Endothelial cell of umbilical vein (primary cell): ENCODE measurements at regions not wholly inside any gene's neighbourhood (a gene's known extent, or its start where the extent isn't known, plus 50 kb on each side); places are given as distances from the start of the nearest gene placed in this dataset.
"Not testable (repeated sequence)": the region's sequence is repeated elsewhere in the genome, so short reads cannot be mapped to it uniquely, and the experiment has no call there.

Experiments used
- BruUV-seq: library from RNA; stranded (reverse); fragments of 400-500 nt; replicated peaks from 2 replicates; lab custom pipeline; 2021; lab: Mats Ljungman, UMichigan
- CTCF ChIA-PET: fragments of 300-600, 350-600 bp; sonication (Branson Sonifier 250); formaldehyde crosslinking; loops from one replicate; lab custom pipeline; 2021; ENCODE audit warnings: antibody characterized with exemption, inconsistent platforms; lab: Charles Lee
- POLR2A ChIA-PET: fragments of 300-600, 350-600 bp; sonication (Branson Sonifier 250); formaldehyde crosslinking; loops from one replicate; lab custom pipeline; 2021; ENCODE audit warnings: antibody characterized with exemption, inconsistent platforms; lab: Charles Lee
- DNase-seq: peaks from one replicate; pipeline ENCODE4 v3.0.0-alpha.2; 2011; ENCODE audit warnings: low read depth, low spot score
- FAIRE-seq: peaks from 2 replicates; lab custom pipeline; 2011; peaks lifted over from hg19 to GRCh38; lab: Jason Lieb, UNC
- H2AFZ ChIP-seq: 2 replicates; pipeline ENCODE4 v1.6.0; 2012; ENCODE audit warnings: low read depth, low read length, control low read depth, inconsistent platforms
- H3K27ac ChIP-seq: 2 replicates; pipeline ENCODE4 v1.5.1; 2011; ENCODE audit warnings: low read depth, mild to moderate bottlenecking, control low read depth, low read length, moderate library complexity; ENCODE audit not compliant: insufficient read depth
- H3K27me3 ChIP-seq, 2 experiments: 2 replicates each; pipeline versions ENCODE4 v1.6.0 to v1.6.1; 2011; ENCODE audit warnings: low read length in 2 of 2, mixed read lengths in 1 of 2; ENCODE audit not compliant: control insufficient read depth in 2 of 2, insufficient read depth in 2 of 2
- H3K36me3 ChIP-seq, 2 experiments: 2 replicates in 1 of 2; 3 replicates in 1 of 2; pipeline ENCODE4 v1.5.1; 2011; ENCODE audit warnings: low read length in 2 of 2, mild to moderate bottlenecking in 1 of 2, moderate library complexity in 1 of 2; ENCODE audit not compliant: control insufficient read depth in 2 of 2, insufficient read depth in 2 of 2; ENCODE audit errors: extremely low read depth in 1 of 2
- H3K4me1 ChIP-seq: 3 replicates; pipeline ENCODE4 v1.5.1; 2011; ENCODE audit warnings: mild to moderate bottlenecking, low read length; ENCODE audit not compliant: control insufficient read depth, insufficient read depth; ENCODE audit errors: extremely low read depth
- H3K4me2 ChIP-seq: 2 replicates; pipeline ENCODE4 v1.6.1; 2011; ENCODE audit warnings: low read length, control low read depth, mixed read lengths; ENCODE audit not compliant: insufficient read depth
- H3K4me3 ChIP-seq, 3 experiments: fragments of 200-600 bp in 1 of 3; sonication (generic), shearing (Covaris generic) in 1 of 3; replicated peaks in 1 of 3; 2 replicates each; pipeline ENCODE4 v1.5.1; 2011 to 2016; ENCODE audit warnings: control low read depth in 3 of 3, low read length in 3 of 3, mild to moderate bottlenecking in 2 of 3, inconsistent platforms in 1 of 3, low read depth in 1 of 3, moderate library complexity in 1 of 3; ENCODE audit not compliant: insufficient read depth in 1 of 3
- H3K79me2 ChIP-seq: 2 replicates; pipeline ENCODE4 v1.6.0; 2012; ENCODE audit warnings: low read length, inconsistent platforms; ENCODE audit not compliant: control insufficient read depth, insufficient read depth
- H3K9ac ChIP-seq: replicated peaks from 2 replicates; pipeline ENCODE3; 2011; ENCODE audit warnings: low read length, control low read depth; ENCODE audit not compliant: insufficient read depth; ENCODE audit errors: extremely low read depth
- H3K9me1 ChIP-seq: replicated peaks from 3 replicates; pipeline ENCODE4 v1.6.0; 2011; ENCODE audit warnings: mild to moderate bottlenecking, low read length; ENCODE audit not compliant: control insufficient read depth, insufficient read depth; ENCODE audit errors: extremely low read depth
- H3K9me3 ChIP-seq: replicated peaks from 2 replicates; pipeline ENCODE4 v1.5.1; 2012; ENCODE audit warnings: low read length, inconsistent platforms; ENCODE audit not compliant: control insufficient read depth, insufficient read depth
- H4K20me1 ChIP-seq: replicated peaks from 2 replicates; pipeline ENCODE3; 2011; ENCODE audit warnings: mild to moderate bottlenecking, low read length; ENCODE audit not compliant: control insufficient read depth, insufficient read depth; ENCODE audit errors: extremely low read depth
- EZH2 ChIP-seq: IDR thresholded peaks from 2 replicates; pipeline ENCODE4 v1.6.1; 2012; ENCODE audit warnings: borderline replicate concordance, low read depth, mild to moderate bottlenecking, moderate library complexity, low read length, inconsistent platforms; ENCODE audit not compliant: severe bottlenecking
- FOS ChIP-seq: IDR thresholded peaks from 2 replicates; pipeline ENCODE4 v1.6.1; 2011; ENCODE audit warnings: mild to moderate bottlenecking, low read length, moderate library complexity, borderline replicate concordance; ENCODE audit not compliant: insufficient read depth
- GATA2 ChIP-seq: IDR thresholded peaks from 2 replicates; pipeline ENCODE4 v1.7.0; 2011; ENCODE audit warnings: low read depth, mild to moderate bottlenecking, moderate library complexity, mixed read lengths, low read length; ENCODE audit not compliant: insufficient read length, insufficient read depth
- JUN ChIP-seq: IDR thresholded peaks from 2 replicates; pipeline ENCODE4 v1.6.1; 2011; ENCODE audit warnings: borderline replicate concordance, low read depth; ENCODE audit not compliant: insufficient read length, insufficient read depth
- MYC ChIP-seq: IDR thresholded peaks from one replicate; pipeline ENCODE4 v1.6.1; 2011; ENCODE audit warnings: mild to moderate bottlenecking, low read depth, low read length
- POLR2A ChIP-seq: IDR thresholded peaks from 2 replicates; pipeline ENCODE4 v1.6.1; 2012; ENCODE audit warnings: low read depth, mild to moderate bottlenecking, control low read depth, low read length
- POLR2AphosphoS5 ChIP-seq: IDR thresholded peaks from 2 replicates; pipeline ENCODE4 v1.6.1; 2012; ENCODE audit warnings: low read depth, mild to moderate bottlenecking, control low read depth, low read length, moderate library complexity; ENCODE audit not compliant: insufficient read depth
- dilution Hi-C: fragments of 300-500 bp; cut with MboI; formaldehyde crosslinking; loops from one replicate; pipeline ENCODE4 v1.15.0; 2019; ENCODE audit warnings: low sequenced_read_pairs; ENCODE audit not compliant: extremely low pct_ligation_motif_present
- intact Hi-C: fragments of 100-400 bp; cut with micrococcal nuclease; formaldehyde crosslinking; loops from one replicate; pipeline ENCODE4 v1.10.0; 2022
- TF ChIP-seq, protein P1 (sequence below), 2 donors: IDR thresholded peaks; 1 replicate in 1 of 2; 2 replicates in 1 of 2; pipeline ENCODE4 v1.5.1; 2011; ENCODE audit warnings: low read length in 2 of 2, mild to moderate bottlenecking in 2 of 2, moderate library complexity in 2 of 2, control low read depth in 1 of 2, inconsistent platforms in 1 of 2, low read depth in 1 of 2; ENCODE audit not compliant: insufficient read depth in 1 of 2; ENCODE audit errors: extremely low read depth in 1 of 2
- TF ChIP-seq, protein P2 (sequence below): IDR thresholded peaks from 2 replicates; pipeline ENCODE4 v1.6.1; 2011; ENCODE audit not compliant: insufficient read depth, insufficient read length

- H3K27ac ChIP-seq: no peak overlapping the region
- FAIRE-seq (no peak), DNase-seq (no peak)
- POLR2A ChIA-PET: no interaction called here
- H3K27me3 ChIP-seq: no peaks in the 10 kb centered on the region
- H3K36me3 ChIP-seq: no peaks in the 10 kb centered on the region
- dilution Hi-C loops (no loop called here), intact Hi-C loops (no loop called here)
- no peak overlapping the region for H2AFZ ChIP-seq
- BruUV-seq: no TSS peak
- no peak overlapping the region for H3K4me3 ChIP-seq
- H3K79me2 ChIP-seq: no peaks in the 10 kb centered on the region
- TF ChIP-seq, protein P1, sequence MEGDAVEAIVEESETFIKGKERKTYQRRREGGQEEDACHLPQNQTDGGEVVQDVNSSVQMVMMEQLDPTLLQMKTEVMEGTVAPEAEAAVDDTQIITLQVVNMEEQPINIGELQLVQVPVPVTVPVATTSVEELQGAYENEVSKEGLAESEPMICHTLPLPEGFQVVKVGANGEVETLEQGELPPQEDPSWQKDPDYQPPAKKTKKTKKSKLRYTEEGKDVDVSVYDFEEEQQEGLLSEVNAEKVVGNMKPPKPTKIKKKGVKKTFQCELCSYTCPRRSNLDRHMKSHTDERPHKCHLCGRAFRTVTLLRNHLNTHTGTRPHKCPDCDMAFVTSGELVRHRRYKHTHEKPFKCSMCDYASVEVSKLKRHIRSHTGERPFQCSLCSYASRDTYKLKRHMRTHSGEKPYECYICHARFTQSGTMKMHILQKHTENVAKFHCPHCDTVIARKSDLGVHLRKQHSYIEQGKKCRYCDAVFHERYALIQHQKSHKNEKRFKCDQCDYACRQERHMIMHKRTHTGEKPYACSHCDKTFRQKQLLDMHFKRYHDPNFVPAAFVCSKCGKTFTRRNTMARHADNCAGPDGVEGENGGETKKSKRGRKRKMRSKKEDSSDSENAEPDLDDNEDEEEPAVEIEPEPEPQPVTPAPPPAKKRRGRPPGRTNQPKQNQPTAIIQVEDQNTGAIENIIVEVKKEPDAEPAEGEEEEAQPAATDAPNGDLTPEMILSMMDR (IDR thresholded peaks at IDR 0.05; ENCODE audit: extremely low read depth in 1 of 2, insufficient read depth in 1 of 2, low read depth in 1 of 2, low read length in 2 of 2): no peak
- TF ChIP-seq POLR2AphosphoS5: no peak
- TF ChIP-seq FOS: no peak
- TF ChIP-seq MYC: no peak
- TF ChIP-seq POLR2A: no peak
- TF ChIP-seq JUN: no peak
- TF ChIP-seq GATA2: no peak
- TF ChIP-seq EZH2: no peak
- TF ChIP-seq, protein P2, sequence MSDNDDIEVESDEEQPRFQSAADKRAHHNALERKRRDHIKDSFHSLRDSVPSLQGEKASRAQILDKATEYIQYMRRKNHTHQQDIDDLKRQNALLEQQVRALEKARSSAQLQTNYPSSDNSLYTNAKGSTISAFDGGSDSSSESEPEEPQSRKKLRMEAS: no peak
- H3K9me3 ChIP-seq: no peaks in the 10 kb centered on the region
- H3K4me1 ChIP-seq: no peaks in the 10 kb centered on the region
- H3K4me2 ChIP-seq: no peak overlapping the region
- no peaks in the 10 kb centered on the region for H4K20me1 ChIP-seq
- CTCF ChIA-PET: no interaction called here
- no peaks in the 10 kb centered on the region for H3K9me1 ChIP-seq
- no peak overlapping the region for H3K9ac ChIP-seq
Observed at GRCh38 chr4:130031858-130032257, 935.9 kb downstream of the C4orf33 start.

- dilution Hi-C loops, H3K9ac ChIP-seq, FAIRE-seq, H3K79me2 ChIP-seq, H3K4me3 ChIP-seq, POLR2A ChIA-PET, BruUV-seq, intact Hi-C loops, H3K27me3 ChIP-seq, H3K27ac ChIP-seq, CTCF ChIA-PET, H3K4me2 ChIP-seq, H3K36me3 ChIP-seq, H3K4me1 ChIP-seq, H3K9me3 ChIP-seq, H4K20me1 ChIP-seq, DNase-seq, H2AFZ ChIP-seq, H3K9me1 ChIP-seq: not testable (repeated sequence)
Observed at GRCh38 chr4:130033657-130034056, 937.7 kb downstream of the C4orf33 start.
